ENCODE measurements at regions not wholly inside any gene's neighbourhood (a gene's known extent, or its start where the extent isn't known, plus 50 kb on each side); places are given as distances from the start of the nearest gene placed in this dataset.

GRCh38 chr13:59279576-59279975, 884.2 kb downstream of the DIAPH3 start:
- no peak for TF ChIP-seq CTCF (IDR thresholded peaks at IDR 0.05; ENCODE audit: poor library complexity, severe bottlenecking)
- no peak for TF ChIP-seq POLR2AphosphoS5 (IDR thresholded peaks at IDR 0.05)
